ENCODE measurements at regions not wholly inside any gene's neighbourhood (a gene's known extent, or its start where the extent isn't known, plus 50 kb on each side); places are given as distances from the start of the nearest gene placed in this dataset.

DNA sequence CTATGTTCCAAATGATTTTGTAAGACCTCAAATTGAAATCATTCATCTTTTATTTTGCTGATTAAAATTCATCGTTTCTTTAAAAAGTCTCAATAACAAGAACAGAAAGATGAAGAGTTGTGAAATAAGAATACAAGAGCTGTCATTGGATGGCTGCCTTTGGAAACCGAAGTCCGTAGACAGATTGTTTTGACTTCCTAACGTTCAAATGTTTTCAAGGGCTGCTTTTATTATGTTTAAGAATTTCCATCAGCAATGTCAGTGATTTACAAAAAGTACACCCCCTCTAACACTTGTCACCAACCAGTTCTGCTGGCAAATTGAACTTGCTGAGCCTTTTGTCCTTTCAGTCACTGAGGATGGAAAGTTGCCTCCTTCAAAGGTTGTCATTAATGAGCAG, 89.6 kb downstream of the KCNE4 start:
- TF ChIP-seq POLR2AphosphoS5 (IDR thresholded peaks at IDR 0.05; ENCODE audit: low read depth, low read length) (no peak), NFIC (IDR thresholded peaks at IDR 0.05; ENCODE audit: borderline replicate concordance) (no peak), GABPA (IDR thresholded peaks at IDR 0.05; ENCODE audit: low read depth) (no peak), RCOR1 (IDR thresholded peaks at IDR 0.05; ENCODE audit: low read length) (no peak)
- TF ChIP-seq, protein P1, sequence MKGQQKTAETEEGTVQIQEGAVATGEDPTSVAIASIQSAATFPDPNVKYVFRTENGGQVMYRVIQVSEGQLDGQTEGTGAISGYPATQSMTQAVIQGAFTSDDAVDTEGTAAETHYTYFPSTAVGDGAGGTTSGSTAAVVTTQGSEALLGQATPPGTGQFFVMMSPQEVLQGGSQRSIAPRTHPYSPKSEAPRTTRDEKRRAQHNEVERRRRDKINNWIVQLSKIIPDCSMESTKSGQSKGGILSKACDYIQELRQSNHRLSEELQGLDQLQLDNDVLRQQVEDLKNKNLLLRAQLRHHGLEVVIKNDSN (IDR thresholded peaks at IDR 0.05; ENCODE audit: borderline replicate concordance, low read depth) = no peak
- TF ChIP-seq, protein P2, sequence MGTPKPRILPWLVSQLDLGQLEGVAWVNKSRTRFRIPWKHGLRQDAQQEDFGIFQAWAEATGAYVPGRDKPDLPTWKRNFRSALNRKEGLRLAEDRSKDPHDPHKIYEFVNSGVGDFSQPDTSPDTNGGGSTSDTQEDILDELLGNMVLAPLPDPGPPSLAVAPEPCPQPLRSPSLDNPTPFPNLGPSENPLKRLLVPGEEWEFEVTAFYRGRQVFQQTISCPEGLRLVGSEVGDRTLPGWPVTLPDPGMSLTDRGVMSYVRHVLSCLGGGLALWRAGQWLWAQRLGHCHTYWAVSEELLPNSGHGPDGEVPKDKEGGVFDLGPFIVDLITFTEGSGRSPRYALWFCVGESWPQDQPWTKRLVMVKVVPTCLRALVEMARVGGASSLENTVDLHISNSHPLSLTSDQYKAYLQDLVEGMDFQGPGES (IDR thresholded peaks at IDR 0.05; ENCODE audit: low read depth, low read length) = no peak
- POLR2A ChIA-PET = no interaction called here
- Histone ChIP-seq H3K4me3 (ENCODE audit: low read depth in 2 of 2, low read length in 1 of 2) (no peak overlapping the region), H3K79me2 (ENCODE audit: insufficient read depth) (no peaks in the 10 kb centered on the region), H4K20me1 (ENCODE audit: insufficient read depth) (no peaks in the 10 kb centered on the region), H3K27me3 (ENCODE audit: insufficient read depth) (no peaks in the 10 kb centered on the region), H2AFZ (ENCODE audit: low read depth) (no peak overlapping the region), H3K9me2 (no peaks in the 10 kb centered on the region), H3K9ac (no peak overlapping the region), H3K36me3 (replicated peaks in 1 of 2; ENCODE audit: control insufficient read depth in 1 of 2, insufficient read depth in 2 of 2, low read length in 1 of 2) (no peaks in the 10 kb centered on the region), H3K4me1 (ENCODE audit: control insufficient read depth in 1 of 2, insufficient read depth in 2 of 2, low read depth in 1 of 2, low read length in 1 of 2) (no peaks in the 10 kb centered on the region), H3K9me3 (no peaks in the 10 kb centered on the region), H3K4me2 (no peak overlapping the region), H3F3A (replicated peaks; ENCODE audit: insufficient read depth) (no peaks in the 10 kb centered on the region), H3K27ac (ENCODE audit: low read depth in 2 of 2, low read length in 1 of 2) (no peak overlapping the region)
- CTCF ChIA-PET = no interaction called here
- 88% methylated on average over 4 of the region's 4 CpGs for WGBS (ENCODE audit: low lambda C conversion rate)
- DNase-seq = no peak

DNA sequence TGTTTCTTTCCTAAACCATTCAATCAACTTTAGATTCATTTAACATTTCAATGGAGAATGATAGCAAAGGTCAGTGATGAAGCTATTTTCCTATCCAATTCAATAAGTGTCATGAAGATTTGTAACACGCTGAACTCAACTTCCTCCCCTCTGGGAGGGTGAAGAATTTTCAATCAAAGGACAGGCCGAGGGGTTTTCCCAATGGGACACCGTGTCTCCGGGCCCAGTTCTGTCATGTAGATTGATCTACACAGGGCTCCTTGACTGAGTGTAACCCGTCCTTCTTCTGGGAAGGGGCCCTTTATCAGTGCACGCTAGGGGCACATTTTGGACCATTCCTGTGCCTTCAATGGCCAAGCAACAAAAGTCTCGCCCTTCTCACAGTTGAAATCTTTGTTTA, 90.1 kb downstream of the KCNE4 start:
- WGBS (ENCODE audit: low lambda C conversion rate) = 92% methylated on average over 7 of the region's 7 CpGs
- TF ChIP-seq YY1 (IDR thresholded peaks at IDR 0.05; ENCODE audit: low read depth) (no peak), FOXJ3 (CRISPR knock-in tag; IDR thresholded peaks at IDR 0.05) (no peak), JUND (IDR thresholded peaks at IDR 0.05) (no peak), TAF1 (IDR thresholded peaks at IDR 0.05; ENCODE audit: borderline replicate concordance, low read depth, low read length) (no peak), NRF1 (IDR thresholded peaks at IDR 0.05; ENCODE audit: low read depth, low read length) (no peak), MEF2A (IDR thresholded peaks at IDR 0.05; ENCODE audit: borderline replicate concordance, low read depth) (no peak), GABPA (IDR thresholded peaks at IDR 0.05; ENCODE audit: low read depth) (no peak), RFX5 (IDR thresholded peaks at IDR 0.05; ENCODE audit: low read length) (no peak), TEAD4 (IDR thresholded peaks at IDR 0.05; ENCODE audit: borderline replicate concordance, insufficient read depth) (no peak), POLR2AphosphoS5 (IDR thresholded peaks at IDR 0.05; ENCODE audit: low read depth, low read length) (no peak), FOSL2 (IDR thresholded peaks at IDR 0.05; ENCODE audit: borderline replicate concordance, low read depth) (no peak), MXI1 (IDR thresholded peaks at IDR 0.05; ENCODE audit: low read depth, low read length) (no peak), CHD2 (IDR thresholded peaks at IDR 0.05; ENCODE audit: low read length, partially characterized antibody) (no peak)
- TF ChIP-seq, protein P3, sequence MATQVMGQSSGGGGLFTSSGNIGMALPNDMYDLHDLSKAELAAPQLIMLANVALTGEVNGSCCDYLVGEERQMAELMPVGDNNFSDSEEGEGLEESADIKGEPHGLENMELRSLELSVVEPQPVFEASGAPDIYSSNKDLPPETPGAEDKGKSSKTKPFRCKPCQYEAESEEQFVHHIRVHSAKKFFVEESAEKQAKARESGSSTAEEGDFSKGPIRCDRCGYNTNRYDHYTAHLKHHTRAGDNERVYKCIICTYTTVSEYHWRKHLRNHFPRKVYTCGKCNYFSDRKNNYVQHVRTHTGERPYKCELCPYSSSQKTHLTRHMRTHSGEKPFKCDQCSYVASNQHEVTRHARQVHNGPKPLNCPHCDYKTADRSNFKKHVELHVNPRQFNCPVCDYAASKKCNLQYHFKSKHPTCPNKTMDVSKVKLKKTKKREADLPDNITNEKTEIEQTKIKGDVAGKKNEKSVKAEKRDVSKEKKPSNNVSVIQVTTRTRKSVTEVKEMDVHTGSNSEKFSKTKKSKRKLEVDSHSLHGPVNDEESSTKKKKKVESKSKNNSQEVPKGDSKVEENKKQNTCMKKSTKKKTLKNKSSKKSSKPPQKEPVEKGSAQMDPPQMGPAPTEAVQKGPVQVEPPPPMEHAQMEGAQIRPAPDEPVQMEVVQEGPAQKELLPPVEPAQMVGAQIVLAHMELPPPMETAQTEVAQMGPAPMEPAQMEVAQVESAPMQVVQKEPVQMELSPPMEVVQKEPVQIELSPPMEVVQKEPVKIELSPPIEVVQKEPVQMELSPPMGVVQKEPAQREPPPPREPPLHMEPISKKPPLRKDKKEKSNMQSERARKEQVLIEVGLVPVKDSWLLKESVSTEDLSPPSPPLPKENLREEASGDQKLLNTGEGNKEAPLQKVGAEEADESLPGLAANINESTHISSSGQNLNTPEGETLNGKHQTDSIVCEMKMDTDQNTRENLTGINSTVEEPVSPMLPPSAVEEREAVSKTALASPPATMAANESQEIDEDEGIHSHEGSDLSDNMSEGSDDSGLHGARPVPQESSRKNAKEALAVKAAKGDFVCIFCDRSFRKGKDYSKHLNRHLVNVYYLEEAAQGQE (IDR thresholded peaks at IDR 0.05; ENCODE audit: low read depth, low read length) = no peak
- TF ChIP-seq, protein P4, sequence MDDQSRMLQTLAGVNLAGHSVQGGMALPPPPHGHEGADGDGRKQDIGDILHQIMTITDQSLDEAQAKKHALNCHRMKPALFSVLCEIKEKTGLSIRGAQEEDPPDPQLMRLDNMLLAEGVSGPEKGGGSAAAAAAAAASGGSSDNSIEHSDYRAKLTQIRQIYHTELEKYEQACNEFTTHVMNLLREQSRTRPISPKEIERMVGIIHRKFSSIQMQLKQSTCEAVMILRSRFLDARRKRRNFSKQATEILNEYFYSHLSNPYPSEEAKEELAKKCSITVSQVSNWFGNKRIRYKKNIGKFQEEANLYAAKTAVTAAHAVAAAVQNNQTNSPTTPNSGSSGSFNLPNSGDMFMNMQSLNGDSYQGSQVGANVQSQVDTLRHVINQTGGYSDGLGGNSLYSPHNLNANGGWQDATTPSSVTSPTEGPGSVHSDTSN (IDR thresholded peaks at IDR 0.05) = no peak
- TF ChIP-seq, protein P5, sequence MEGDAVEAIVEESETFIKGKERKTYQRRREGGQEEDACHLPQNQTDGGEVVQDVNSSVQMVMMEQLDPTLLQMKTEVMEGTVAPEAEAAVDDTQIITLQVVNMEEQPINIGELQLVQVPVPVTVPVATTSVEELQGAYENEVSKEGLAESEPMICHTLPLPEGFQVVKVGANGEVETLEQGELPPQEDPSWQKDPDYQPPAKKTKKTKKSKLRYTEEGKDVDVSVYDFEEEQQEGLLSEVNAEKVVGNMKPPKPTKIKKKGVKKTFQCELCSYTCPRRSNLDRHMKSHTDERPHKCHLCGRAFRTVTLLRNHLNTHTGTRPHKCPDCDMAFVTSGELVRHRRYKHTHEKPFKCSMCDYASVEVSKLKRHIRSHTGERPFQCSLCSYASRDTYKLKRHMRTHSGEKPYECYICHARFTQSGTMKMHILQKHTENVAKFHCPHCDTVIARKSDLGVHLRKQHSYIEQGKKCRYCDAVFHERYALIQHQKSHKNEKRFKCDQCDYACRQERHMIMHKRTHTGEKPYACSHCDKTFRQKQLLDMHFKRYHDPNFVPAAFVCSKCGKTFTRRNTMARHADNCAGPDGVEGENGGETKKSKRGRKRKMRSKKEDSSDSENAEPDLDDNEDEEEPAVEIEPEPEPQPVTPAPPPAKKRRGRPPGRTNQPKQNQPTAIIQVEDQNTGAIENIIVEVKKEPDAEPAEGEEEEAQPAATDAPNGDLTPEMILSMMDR (IDR thresholded peaks at IDR 0.05) = no peak

More for the DNA sequence above, 90.1 kb downstream of the KCNE4 start:
- no peak overlapping the region for H3K4me2 ChIP-seq
- ChIA-PET CTCF (interaction anchor here (1.2 to 1.3 kb wide), 2 partner anchors 11 to 33 kb away, joined by 3 to 4 read pairs; no protein-coding TSS in a partner anchor), POLR2A (no interaction called here)
- DNase-seq = no peak
- no peak overlapping the region for H3K27ac ChIP-seq (ENCODE audit: low read depth in 2 of 2, low read length in 1 of 2)
- no peaks in the 10 kb centered on the region for H4K20me1 ChIP-seq (ENCODE audit: insufficient read depth)
- H3F3A ChIP-seq (replicated peaks; ENCODE audit: insufficient read depth) = no peaks in the 10 kb centered on the region
- no peaks in the 10 kb centered on the region for H3K9me3 ChIP-seq
- no peak overlapping the region for H2AFZ ChIP-seq (ENCODE audit: low read depth)
- H3K4me1 ChIP-seq (ENCODE audit: control insufficient read depth in 1 of 2, insufficient read depth in 2 of 2, low read depth in 1 of 2, low read length in 1 of 2) = no peaks in the 10 kb centered on the region
- no peaks in the 10 kb centered on the region for H3K79me2 ChIP-seq (ENCODE audit: insufficient read depth)
- H3K27me3 ChIP-seq (ENCODE audit: insufficient read depth) = no peaks in the 10 kb centered on the region
- H3K9me2 ChIP-seq = no peaks in the 10 kb centered on the region
- no peaks in the 10 kb centered on the region for H3K36me3 ChIP-seq (replicated peaks in 1 of 2; ENCODE audit: control insufficient read depth in 1 of 2, insufficient read depth in 2 of 2, low read length in 1 of 2)
- no peak overlapping the region for H3K4me3 ChIP-seq (ENCODE audit: low read depth in 2 of 2, low read length in 1 of 2)
- no peak overlapping the region for H3K9ac ChIP-seq

Measured in SK-N-SH (cell line).